Embryonic facial prominence (tissue), 1 donor: ENCODE measurements at regions not wholly inside any gene's neighbourhood (a gene's known extent, or its start where the extent isn't known, plus 50 kb on each side); places are given as distances from the start of the nearest gene placed in this dataset.

Source experiments
- DNase-seq: peaks from one replicate; pipeline ENCODE4 v3.0.0-alpha.2; 2016; ENCODE audit errors: extremely low spot score

DNA sequence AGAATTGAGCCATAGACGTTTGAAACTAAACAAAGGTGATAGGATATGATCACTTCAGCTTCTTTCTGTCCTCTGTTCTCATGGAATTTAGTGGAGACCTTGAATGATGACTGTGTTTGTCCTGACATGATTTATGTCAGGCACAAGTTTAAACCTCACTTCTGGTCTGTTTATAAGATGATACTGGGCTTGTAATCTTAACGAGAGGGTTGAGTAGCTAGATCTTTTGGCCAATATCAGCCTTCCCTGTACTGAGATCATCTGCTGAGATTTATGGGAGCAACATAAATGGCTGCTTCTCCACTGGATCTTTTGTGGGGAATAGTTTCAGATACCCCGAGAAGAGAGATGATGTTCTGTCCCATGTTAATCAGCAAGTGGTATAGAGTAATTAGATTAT is 121.8 kb upstream of the OBI1 start:
- no peak for DNase-seq

DNA sequence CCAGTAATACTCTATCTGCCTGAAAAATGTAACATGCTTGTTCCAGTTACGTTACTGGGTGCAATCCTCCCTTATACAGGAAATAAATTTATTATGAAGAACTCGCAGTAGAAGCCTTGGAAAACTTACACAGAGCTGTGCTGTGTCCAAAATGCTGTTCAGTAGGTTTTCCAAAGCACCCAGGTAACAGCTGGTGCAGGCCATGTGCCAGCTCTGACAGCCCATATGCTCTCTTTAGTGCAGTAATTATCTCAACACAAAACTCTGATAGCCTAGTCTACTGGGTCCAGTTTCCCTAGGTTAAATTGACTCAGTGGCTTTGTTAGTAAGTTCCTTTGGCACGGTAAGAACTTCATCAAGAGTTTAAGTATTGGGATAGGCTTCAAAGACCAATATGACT is 120.7 kb upstream of the OBI1 start:
- no peak for DNase-seq

DNA sequence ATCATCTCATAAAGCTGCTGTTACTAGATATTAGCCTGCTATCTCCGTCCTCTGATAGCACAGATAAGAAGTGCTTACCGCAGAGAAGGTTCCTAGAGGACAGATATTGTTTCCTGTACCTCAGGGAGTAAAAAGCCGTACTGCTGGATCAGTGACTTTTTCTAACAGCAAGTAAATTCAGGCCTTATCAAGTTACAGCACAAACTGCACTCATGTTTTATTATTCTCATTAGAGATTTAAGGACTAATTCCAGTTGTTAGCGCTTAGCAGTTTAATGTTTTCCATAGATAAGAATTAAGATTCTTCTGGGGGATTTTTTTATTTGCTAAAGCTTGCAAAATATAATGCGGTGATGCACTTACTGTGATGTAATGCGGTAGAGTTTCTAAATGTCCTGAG is 119.0 kb upstream of the OBI1 start:
- no peak for DNase-seq

DNA sequence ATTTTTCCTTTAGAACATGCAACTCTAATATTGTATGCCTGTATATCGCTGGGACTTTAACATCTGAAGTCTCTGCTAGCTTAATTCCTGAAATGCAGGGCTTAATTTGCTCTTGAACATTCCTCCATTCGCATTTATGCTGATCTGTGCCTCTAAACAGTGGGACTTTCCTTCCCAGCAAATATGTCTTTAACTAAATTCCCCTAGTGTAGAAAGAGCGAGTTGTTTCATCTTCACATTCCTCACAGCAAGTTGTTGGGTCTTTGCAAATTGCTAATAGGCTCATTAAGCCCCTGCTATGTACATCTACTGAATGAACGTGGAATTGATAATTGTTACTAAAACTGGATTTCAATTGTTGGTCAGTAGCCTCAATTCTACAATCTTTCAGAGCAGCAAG is 118.4 kb upstream of the OBI1 start:
- no peak for DNase-seq

DNA sequence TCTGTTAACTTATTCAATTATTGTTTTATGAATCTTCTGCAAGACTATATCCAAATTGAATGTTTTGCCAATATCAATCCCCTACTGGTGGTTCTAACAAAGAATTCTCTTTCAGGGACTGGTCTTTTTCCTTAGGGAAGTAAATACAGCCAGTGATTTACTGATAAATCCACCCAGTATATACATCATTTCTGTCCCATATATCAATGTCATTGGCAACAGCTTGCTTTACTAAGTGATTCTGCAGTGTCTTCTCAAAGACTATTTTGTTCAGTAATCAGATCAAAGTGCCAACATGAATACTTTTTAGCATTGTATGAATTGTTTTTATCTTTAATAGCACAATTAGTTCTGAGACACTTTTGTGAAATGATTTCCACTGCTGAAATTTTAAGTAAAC is 114.0 kb upstream of the OBI1 start:
- no peak for DNase-seq

DNA sequence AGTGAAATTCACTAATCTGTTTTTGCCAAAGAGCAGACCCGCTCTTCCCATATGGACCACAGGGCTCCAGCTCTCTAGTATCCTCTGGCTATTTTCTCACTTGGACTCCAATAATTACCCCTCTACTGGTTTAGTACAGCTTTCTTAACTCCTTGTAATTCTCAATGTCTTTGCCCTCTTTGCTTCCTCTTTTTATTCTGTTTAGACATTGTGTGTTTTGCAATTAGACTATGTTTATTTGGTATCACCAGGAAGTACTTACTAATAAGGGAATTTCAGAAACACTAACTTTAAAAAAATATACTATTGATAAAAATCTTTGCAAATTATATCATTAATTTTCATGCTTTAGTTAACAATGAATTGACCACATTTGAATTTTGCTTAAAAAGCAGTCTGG is 111.6 kb upstream of the OBI1 start:
- DNase-seq: no peak

DNA sequence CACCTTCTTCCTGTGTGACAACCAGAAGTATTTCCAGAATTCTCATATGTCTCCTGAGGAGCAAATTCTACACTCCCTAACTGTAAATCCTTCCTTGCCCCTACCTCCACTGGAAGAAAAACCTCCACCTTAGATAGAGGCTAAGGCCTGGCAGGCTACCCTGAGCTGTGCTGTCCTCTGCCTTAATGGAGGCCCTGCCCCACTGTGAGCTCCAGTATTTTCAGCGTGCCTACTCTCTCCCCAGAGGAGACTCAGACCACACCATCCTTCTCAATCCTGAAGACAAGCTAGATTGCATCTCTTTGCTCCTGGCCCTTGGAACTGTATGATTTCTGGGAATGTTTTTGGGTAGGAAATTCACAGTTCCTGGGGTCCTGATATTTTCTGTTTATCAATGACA is 110.0 kb upstream of the OBI1 start:
- DNase-seq: no peak

DNA sequence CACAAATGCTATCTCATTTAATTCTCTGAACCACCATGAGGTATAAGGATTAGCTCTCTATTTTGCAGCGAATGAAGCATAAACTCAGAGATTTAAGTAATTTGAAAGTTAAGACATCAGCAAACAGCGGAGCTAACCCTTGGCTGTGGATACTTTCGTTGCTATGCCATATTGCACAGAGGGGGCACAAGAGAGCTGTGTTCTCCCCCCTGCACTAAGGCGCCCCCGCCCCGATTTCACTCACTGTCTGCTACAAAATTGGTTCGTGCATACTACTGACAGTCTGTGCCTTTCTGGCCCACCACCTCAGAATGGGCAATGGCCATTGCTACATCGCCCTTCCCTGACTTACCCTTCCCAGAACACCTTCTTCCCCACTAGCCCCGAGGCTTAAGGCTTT is 105.7 kb upstream of the OBI1 start:
- no peak for DNase-seq

DNA sequence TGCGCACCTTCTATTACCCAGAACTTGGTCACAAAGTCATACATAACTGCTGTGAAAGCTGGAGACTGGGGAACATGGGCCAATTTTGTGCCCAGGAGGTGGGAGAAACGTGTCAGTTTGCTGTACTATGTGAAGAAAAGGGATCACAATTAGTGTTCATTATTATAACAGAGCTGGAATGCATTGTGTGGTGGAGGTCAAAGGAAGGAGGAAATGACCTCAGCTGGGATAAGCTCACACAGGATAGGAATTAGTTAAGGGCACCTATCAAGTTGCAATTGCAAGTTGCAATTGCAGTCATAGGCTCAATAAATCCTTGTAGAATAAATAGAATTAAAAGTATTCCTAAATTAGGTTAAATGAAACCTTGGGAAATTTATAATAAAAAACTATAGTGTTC is 103.9 kb upstream of the OBI1 start:
- no peak for DNase-seq

DNA sequence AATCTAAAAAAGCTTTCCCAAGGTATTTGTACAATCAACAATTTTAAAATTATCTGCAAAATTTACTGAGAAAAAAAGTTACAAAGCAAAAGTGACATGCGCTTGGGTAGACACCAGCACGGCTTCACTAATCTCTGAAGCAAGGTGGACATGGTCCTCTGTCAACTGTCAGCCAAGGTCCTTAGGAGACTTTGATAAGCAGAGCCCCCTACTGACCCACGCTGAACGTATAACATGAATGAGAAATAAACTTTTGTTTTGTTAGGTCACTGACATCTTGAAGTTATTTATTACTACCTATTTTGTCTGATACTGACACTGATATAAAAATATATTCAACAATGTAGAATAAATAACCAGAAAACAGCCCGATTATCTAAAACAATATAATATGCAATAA is 100.7 kb upstream of the OBI1 start:
- no peak for DNase-seq

DNA sequence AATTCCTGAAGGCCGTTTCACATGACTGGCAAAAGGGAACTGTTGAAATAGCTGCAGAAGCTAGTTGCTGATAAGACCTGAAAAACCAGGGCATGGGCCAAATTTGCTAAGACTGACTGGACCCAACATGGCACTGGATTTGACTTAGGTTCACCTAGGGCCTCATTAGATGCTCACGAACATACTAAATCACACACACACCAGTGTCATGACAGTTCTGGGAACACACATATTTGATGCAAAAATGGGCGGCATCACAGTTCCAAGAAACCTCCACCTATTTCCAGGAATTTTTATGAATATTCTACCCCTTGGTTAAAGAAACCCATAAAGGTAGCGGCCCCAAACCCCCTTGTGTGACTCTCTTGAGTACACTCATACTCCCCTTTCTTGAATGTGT is 99.6 kb upstream of the OBI1 start:
- DNase-seq: no peak

DNA sequence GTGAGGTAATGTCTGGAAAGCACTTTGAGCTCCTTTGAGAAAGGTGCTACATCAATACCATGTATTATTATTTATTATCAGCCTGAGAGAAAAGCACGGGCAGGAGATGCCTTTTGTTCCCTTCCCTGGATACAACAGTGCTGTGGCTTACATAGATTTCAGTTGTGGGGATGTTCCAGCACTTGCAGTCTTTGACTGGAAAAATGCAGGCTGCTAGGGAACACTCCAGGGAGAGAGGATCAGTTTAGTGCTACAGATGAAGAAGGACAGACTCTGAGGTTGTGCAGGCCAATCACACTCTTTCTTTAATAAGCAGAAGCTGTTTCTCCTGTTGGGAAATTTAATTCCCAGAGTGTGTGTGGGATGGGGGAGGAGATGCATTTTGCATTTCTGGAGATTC is 94.5 kb upstream of the OBI1 start:
- DNase-seq: no peak

DNA sequence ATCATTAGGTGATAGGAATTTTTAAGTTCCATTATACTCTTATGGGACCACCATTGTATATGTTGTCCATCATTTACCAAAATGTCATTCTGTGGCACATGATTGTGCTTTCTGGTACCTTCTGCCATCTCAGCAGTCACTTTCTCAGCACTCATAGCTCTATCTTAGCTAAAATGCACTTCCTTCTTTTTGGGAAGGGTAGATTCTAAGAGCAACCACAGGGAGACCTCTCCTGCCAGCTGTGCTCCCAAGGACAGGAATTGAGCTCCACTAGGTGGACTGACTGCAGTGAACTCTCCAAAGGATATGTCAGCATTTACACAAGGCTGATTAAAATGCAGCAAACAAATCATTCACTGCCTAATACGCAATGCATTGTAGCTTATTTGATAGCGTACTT is 91.8 kb upstream of the OBI1 start:
- no peak for DNase-seq

DNA sequence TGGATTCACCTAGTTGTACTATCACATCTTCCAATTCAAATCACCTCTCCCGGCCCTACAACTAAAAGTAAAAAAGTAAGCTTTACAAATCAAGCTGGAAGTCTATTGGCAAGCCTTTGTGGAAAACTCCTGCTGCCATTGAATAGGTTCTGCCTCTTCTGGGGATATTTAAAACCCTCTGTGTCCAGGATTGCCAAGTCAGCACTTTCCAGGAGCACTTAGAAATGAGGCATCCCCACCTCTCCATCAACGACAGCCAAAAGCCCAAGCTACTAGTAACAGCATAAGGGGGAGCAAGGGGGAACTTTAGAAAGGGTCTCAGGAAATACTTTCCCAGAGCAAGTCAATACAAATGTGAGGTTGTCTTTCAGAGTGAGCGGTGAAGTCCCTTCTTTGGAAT is 85.0 kb upstream of the OBI1 start:
- no peak for DNase-seq

DNA sequence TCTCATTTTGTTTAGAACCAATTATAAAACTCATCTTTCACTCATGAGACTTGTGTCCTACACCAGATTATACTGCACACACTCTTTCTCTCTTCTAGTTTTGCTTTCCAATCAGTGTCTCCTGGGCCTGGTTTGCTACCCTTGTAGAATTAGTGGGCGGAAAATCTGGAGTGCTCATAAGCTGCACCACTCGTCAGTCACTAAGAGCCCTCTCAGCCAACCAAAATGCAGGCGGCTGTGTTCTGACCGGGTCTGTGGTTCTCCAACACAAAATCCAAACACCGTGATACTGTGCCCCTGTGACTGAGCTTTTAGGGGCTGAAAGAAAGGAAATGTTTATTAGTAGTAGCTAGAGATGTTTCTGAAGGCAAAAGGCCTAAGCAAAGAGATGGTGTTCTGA is 83.7 kb upstream of the OBI1 start:
- DNase-seq: no peak

DNA sequence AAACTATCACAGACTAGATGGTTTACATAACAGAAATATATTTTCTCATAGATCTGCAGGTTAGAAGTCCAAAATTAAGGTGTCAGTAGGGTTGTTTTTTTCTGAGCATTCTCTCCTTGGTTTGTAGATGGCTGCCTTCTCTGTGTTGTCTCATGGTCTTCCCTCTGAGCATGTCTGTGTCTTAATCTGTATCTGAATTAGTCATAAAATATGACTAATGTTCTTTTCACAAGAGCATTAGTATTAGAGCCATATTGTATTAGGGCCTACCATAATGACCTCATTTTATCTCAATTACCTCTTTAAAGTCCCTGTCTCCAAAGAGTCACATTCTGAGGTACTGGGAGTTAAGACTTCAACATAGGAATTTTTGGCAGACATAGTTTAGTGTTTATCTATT is 77.2 kb upstream of the OBI1 start:
- no peak for DNase-seq

DNA sequence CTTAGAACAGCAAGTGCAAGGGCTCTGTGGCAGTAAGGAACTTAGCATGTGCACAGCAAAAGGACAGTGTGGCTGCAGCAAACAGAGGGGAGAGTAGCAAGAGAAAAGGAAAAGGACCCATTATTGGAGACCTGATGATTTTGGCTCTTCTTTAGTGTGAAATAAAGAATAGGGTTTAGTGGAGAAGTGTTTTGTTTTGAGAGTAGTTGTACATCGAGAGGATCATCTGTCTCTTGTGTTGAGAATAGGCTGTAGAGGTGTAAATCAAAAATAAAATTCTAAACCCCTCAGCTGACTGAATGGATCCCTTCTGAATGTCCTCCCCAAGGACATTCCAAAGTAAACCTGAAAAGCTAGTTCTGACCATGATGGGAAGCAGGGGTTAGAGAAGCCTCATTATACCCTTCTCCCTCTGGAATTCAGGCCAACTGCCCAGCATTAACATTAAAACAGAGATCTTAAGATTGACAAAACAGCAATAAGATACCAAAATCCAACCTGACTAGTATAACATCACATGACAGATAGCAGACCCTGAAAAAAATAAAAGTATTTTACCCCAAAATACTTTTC is 73.6 kb upstream of the OBI1 start:
- DNase-seq: no peak

DNA sequence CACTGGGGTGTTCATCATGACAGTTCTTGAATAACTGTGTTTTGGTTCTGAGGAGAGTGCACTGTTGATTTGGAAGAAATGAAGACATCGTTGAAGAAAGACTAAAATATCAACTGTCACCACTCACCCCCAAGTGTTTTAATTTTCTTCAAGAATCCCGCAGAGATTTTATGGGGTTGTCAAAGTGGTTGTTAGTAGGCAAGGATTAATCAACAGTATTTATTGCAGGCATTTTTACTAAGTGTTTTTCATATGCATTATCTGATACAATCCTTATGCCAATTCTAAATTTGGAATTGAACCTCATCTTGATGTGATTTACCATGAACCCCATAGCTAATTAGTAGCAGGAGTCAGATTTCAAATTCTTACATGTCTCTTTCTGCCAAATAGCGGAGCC is 63.7 kb upstream of the OBI1 start:
- no peak for DNase-seq

DNA sequence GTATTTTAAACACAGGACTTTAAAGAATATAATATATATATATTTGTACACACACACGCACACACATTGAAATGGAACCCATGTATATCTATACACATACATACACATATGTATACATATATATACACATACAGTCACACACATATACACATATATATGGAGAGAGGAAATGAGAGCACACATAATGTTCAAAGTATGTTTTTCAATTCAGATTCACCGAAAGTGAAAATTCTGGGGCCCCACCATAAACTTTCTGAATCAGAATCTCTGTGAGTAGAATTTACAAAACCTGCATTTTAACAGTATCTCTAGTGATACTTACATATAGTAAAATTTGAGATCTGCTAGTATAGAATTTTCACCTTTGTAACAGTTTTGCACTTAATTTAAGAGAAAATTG is 60.4 kb upstream of the OBI1 start:
- no peak for DNase-seq

DNA sequence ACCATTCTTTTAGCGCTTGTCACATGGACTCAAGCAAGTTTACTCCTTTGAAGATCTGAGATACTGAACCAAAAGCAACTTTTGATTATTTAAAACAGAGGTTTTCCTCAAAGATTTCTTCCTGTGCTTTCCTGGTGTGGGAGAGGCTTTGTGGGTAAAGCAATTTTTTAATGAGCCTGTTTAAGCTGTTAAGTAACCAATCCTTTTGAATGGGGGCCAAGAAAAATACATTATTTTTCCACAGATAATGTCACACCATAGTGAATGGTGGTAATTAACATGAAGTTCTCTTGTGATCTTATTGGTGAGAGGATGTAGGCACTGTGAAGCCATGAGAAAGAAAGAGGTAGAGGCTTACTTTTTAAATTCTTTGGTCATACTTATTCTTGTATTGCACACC is 55.8 kb upstream of the OBI1 start:
- DNase-seq: no peak

DNA sequence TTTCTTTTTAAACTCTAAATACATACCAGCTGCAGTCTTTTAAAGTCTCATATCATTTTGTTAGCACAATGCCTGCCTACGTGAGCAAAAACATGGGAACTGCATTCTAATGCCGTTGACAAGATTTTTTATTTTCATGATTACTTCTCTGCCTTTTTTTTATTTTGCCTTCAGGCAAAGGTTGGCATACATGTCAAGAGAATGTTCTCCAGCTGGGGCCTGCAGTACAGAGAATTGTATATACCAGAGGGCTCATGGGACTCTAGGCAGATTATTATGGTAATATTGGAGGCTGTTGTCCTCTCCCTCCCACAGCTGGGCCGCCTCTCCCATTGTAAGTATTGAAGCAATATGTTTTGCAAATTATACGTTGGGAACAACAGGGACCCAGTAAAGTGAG is 53.9 kb upstream of the OBI1 start:
- DNase-seq: no peak

DNA sequence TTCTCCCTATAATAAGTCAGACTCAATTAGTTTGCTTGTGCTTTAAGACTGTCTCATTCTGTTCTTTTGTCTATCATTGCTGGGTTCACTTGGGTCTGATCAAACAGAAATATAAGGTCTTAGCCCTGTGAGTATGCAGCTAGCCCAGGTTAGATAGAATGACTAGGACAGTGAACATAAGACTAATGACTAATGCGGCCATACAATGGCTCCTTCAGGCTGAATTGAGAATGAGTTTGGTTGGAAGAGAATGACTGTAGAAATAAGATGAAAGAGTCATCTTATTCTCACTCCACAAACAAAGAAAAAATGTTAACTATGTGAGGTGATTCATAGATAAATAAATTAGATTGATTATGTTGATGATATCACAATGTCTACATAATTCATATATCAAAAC is 50.1 kb upstream of the OBI1 start:
- no peak for DNase-seq
